Umbilical cord (tissue), 1 donor: ENCODE measurements at regions not wholly inside any gene's neighbourhood (a gene's known extent, or its start where the extent isn't known, plus 50 kb on each side); places are given as distances from the start of the nearest gene placed in this dataset.

Experiments used
- DNase-seq: peaks from one replicate; pipeline ENCODE4 v3.0.0-alpha.2; 2015; ENCODE audit warnings: low spot score

DNA sequence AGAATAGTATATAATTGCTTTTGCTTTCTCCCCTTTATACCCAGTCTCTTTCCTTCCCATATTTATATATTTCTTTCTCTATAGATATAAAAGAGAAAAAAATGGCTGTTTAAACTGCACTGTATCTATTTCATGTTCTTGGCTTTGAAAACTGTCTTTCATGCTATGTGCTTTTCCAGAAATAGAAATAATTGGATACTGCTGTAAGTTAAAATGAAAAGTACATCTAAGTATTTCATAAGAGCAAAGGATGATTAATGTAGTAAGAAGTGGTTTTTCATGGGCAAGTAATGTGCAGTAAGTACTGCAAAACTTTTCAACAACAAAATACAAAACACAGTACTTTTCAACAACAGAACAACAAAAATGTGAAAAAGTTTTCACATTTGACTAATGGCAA, 237.9 kb downstream of the SNCA start:
- DNase-seq: no peak

- no peak for DNase-seq
Measured at GRCh38 chr4:89598602-89599001, 238.4 kb downstream of the SNCA start.

- no peak for DNase-seq
Measured at GRCh38 chr4:89595125-89595789, 241.7 kb downstream of the SNCA start.

DNA sequence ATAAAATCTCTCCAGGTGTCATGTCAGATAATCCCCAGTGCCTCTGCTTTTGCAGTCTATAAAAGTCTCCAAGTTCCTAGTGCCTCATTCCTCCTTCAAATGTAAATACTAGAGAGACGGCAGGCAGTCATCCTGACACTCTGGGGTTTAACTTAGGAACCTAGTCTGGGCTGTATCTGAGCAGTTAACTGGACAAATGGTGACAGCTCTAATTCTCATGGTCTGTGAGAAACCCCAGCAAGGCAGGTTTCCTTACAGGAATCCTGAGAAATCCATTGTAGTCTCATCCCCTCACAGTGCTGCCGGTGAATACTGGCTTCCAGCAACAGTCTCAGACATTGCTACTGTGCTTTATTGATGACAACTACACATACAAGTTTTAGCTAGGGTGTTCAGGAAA, 246.8 kb downstream of the SNCA start:
- no peak for DNase-seq

DNA sequence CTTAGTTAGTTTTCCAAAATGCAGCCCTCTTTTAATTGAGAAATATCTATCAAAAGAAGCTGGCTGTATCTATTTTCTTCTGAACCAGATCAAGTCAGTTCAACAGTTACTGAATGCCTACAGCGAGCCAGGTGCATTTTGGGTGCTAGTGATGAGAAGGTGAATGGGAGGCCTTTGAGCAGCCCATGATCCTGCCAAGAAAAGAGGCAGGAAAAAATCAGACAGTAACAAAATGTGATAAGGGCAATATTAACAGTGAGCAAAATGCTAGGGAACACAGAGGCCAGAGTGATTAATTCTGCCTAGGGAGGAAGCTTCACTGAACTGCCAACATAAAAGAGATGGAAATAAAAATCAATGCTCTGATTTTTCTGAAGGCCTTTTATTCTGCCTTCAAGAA, 248.5 kb downstream of the SNCA start:
- no peak for DNase-seq

GRCh38 chr4:89587364-89587763, 249.6 kb downstream of the SNCA start:
- DNase-seq: no peak

- DNase-seq: no peak
Measured at GRCh38 chr4:89586864-89587263, 250.1 kb downstream of the SNCA start.

DNA sequence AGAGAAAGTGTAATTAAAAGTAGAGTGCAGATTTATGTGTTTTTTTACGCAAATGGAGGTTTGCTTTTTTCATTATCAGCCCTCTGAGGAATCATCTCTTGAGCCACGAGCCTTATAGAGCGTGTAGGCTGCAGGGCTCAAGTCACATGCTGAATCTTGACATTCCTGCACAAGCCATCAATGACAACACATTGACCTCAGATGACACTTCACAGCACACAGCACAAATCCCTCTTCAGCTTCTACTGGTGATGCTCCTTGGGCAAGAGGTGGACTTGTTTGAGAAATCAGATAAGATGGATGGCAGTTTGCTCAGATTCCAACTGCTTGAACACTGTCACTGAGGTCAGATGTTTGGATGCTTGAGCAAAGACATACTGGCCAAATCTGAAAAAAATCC, 250.6 kb downstream of the SNCA start:
- DNase-seq: no peak

GRCh38 chr4:89582756-89583505, 254.0 kb downstream of the SNCA start:
- DNase-seq: no peak

DNA sequence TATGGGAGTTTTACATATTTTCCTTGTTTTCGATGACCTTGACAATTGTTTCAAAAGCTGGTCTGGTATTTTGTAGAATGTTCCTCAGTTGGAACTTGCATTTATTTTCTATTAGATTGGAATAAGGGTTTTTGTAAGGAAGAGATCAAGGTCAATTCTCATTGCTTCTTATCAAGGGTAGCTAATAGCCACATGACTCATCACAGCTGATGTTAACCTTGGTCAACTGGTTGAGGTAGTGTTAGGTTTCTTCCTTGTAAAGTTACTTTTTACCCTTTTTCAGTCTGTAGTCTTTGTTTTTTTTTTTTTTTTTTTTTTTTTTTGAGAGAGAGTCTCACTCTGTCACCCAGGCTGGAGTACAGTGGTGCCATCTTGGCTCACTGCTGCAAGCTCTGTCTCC, 257.2 kb downstream of the SNCA start:
- DNase-seq: no peak

GRCh38 chr4:89576246-89576645, 260.7 kb downstream of the SNCA start:
- no peak for DNase-seq

DNA sequence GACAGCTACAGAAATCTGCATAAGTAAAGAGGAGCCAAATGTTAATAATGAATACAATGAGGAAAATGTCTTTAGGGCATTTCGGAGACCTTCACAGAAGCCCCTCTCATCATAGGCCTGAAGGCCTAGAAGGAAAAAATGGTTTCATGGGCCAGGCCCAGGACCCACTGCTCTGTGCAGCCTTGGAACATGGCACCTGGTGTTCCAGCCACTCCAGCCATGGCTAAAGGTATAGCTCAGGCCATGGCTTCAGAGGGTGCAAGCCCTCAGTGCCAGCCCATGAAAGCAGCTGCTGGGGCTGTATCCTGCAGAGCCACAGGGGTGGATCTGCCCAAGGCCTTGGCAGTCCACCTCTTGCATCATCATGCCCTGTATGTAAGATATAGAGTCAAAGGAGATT, 261.1 kb downstream of the SNCA start:
- no peak for DNase-seq

DNA sequence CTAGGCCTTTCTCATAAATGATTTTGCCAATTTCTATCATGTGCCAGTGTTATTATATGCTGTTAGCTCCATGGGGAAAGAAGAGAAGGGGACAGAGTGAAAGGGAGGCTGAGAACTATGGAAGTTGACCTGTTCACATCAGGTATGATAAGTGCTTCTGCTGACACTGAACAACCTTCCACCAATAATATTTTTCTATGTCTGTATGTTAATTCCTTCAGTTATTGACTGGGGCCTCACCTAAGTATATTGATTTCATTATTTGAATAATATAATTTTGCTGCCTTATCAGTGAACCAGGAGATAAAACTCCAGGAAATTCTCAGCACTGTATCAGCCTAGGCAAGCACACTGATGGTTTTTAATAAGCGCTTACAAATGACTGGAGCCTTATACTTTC, 262.8 kb downstream of the SNCA start:
- DNase-seq: no peak

GRCh38 chr4:89573656-89574055, 263.3 kb downstream of the SNCA start:
- no peak for DNase-seq

DNA sequence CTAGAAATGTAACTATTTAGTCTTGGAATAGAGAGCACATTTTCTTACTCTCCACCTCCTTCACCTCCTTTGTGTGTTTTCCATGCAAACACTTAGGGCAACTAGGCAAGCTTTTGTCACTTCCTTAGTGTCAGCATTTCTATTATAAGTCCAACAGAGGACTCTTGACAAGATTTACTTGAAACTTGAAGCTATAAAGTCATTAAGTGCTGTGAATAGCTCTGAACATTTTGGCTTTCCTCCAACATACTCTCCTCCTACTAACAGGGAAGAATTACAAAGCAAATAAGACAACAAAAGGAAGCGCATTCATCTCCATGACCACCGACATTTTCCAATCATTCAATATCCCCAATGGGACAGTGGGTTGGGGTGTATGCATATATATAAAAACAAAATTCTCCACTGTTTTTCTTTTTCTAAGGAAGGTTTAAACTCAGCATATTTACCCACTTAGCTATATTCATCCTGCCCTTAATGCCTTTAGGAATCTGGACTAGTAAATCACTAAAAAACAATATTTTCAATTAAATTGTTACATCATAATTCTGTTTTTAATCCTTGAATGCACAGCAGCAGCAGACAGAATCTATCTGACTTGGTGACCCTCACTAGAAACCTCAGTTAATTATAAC, 264.6 kb downstream of the SNCA start:
- DNase-seq: no peak

DNA sequence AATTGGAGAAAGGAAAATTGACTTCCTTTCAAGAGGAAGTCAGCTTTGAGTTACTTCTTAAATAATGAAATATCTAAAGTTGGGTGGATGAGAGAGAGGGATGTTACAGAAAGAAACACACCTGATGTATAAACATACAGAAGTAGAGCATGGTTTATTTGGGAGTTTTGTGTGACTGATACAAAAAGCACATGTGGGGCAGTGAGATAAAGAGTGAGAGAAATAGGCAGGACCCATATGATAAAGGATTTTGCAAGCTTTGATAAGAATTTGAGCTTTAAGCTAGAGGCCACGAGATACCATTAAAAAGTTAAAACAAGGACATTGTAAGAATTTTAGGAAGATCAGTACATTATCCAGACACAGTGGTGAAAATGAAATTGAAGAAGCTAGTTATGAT, 263.3 kb upstream of the GPRIN3 start:
- no peak for DNase-seq

GRCh38 chr4:89567936-89568335, 260.3 kb upstream of the GPRIN3 start:
- DNase-seq: no peak

- DNase-seq: no peak
Measured at GRCh38 chr4:89563431-89563830, 255.8 kb upstream of the GPRIN3 start.

DNA sequence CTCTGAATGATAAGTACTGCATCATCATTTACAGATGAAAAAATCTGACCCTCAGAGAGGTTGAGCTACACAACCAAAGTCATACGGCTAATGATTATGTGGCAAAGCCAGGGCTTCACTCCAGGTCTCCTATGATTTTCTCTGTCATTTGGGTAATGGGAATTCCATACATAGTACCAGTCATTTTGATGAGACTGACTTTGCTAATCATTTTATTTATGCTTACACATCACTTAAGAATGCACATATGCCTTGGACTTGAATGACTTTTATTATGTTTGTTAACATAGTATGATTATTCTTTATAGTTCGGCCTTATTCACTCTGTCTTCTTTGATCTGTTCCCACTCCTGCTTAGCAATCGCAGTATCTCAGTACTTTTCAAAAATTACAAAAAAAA, 255.1 kb upstream of the GPRIN3 start:
- no peak for DNase-seq

- DNase-seq: no peak
Measured at GRCh38 chr4:89561048-89561447, 253.4 kb upstream of the GPRIN3 start.

DNA sequence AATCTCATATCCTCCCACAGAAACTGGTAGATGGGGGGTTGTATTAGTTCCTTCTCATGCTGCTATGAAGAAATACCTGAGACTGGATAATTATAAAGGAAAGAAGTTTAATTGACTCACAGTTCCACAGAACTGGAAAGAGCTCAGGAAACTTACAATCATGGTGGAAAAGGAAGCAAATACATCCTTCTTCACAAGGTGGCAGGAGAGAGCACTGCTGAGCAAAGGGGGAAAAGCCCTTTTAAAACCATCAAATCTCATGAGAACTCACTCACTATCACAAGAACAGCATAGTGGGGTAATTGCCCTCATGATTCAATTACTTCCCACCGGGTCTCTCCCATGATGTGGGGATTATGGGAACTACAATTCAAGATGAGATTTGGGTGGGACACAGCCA, 250.5 kb upstream of the GPRIN3 start:
- no peak for DNase-seq

DNA sequence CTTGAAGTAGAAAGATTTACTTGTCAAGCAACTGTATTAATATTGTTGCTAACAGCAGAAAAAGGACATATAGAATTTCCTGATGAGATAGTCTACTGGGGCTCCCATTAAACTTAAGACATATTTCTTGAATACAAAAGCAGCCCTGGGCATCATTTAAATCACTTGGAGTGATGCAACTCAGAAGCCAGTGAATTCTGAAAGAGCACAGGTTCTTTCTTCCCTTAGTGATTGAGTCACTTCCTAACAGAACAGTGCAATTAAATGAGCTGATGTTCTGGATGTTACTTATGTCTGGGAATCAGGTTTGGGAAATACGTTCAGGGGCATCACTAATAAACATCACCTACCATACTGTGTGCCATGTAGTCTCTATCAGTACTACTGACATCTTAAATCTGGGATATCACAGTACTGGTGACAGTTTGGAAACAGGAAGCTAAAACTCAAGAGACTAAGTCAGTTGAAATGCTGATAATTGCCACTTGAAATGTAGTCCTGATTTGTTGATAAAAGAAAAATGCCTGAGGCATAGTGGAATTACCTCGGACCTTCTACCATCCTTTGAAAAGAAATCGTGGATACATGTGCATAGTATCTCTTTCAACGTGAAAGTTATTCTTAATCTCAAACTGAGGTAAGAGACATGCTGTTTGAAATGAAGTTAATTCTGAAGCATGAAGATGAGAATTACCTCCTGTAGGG, 249.2 kb upstream of the GPRIN3 start:
- DNase-seq: no peak

- no peak for DNase-seq
Measured at GRCh38 chr4:89551191-89551590, 243.6 kb upstream of the GPRIN3 start.
